GM12865 (cell line): ENCODE measurements at regions not wholly inside any gene's neighbourhood (a gene's known extent, or its start where the extent isn't known, plus 50 kb on each side); places are given as distances from the start of the nearest gene placed in this dataset.
"Not testable (repeated sequence)": the region's sequence is repeated elsewhere in the genome, so short reads cannot be mapped to it uniquely, and the experiment has no call there.

Experiments used
- DNase-seq: peaks from one replicate; pipeline ENCODE4 v3.0.0; 2010; ENCODE audit warnings: low read depth
- H3K4me3 ChIP-seq: 2 replicates; pipeline ENCODE4 v1.5.1; 2011; ENCODE audit warnings: mild to moderate bottlenecking, low read depth, low read length, control low read depth
- CTCF ChIP-seq: IDR thresholded peaks from 2 replicates; pipeline ENCODE4 v1.5.1; 2011; ENCODE audit warnings: low read length, control low read depth, low read depth, inconsistent platforms; ENCODE audit not compliant: insufficient read depth; ENCODE audit errors: missing control alignments

GRCh38 chr2:220767591-220768255, 804.4 kb downstream of the EPHA4 start:
- TF ChIP-seq CTCF = no peak

DNA sequence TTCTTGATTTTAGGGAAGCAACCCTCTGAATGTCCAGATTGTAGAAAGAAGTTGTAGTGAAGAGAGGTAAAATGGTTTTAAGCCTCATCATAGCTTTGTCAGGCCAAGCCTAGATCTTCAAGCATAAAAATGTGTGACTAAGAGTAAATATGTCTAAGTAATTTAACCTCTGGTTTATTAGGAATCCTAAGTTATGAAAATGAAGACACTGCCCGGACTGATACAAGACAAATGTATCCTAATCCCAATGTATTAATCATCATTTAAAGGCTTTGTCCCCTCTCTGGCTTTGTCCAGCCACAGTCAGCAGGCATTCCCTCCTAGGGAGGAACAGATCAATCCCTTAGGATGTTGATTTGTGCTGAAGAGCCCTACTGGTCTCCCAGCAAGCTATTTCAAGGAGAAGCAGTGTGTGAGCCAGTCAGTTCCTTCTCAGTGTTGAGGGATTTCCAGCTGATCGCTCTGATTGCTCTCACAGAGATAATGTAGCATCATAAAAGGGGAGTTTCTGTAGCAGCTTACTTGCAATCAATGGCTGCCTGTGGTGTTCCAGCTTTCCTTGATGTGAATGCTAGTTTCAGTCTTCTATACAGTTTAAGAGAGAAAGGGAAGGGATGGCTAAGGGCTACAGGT, 796.1 kb downstream of the EPHA4 start:
- no peak for TF ChIP-seq CTCF
- H3K4me3 ChIP-seq = no peak overlapping the region
- DNase-seq = no peak

More at GRCh38 chr2:220767591-220768255, 804.4 kb downstream of the EPHA4 start:
- no peak overlapping the region for H3K4me3 ChIP-seq
- DNase-seq = no peak

- not testable (repeated sequence) for DNase-seq, H3K4me3 ChIP-seq
Observed at GRCh38 chr2:220779076-220779475, 793.0 kb downstream of the EPHA4 start.

DNA sequence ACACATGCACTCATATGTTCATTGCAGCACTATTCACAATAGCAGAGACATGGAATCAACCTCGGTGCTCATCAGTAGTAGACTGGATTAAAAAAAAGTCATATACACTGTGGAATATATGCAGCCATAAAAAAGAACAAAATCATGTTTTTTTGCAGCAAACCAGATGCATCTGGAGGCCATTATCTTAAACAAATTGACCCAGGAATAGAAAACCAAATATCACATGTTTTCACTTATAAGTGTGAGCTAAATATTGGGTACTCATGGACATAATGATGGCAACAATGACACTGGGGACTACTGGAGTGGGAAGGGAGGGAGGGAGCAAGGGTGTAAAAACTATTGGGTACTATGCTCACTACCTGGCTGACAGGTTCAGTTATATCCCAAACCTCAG, 792.6 kb downstream of the EPHA4 start:
- H3K4me3 ChIP-seq = no peak overlapping the region
- DNase-seq = no peak
- no peak for TF ChIP-seq CTCF

DNA sequence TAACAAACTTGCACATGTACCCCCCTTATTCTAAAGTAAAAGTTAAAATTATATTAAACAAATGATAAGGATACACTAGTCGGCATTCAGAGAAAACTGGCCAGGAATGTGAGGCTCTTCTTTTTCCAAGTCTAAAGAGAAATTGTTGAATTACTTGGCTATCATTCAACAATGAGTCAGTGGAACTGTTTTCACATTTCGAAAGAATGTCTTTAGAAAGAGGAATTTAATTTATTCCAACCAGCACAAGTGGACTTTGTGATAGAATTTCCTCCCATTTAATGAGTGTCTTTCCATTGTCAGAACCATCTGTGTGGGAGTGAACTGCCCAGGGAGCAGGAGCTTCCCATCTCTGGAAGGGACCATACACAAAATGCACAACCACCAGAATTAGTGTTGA, 792.2 kb downstream of the EPHA4 start:
- no peak for DNase-seq
- TF ChIP-seq CTCF = no peak
- no peak overlapping the region for H3K4me3 ChIP-seq

DNA sequence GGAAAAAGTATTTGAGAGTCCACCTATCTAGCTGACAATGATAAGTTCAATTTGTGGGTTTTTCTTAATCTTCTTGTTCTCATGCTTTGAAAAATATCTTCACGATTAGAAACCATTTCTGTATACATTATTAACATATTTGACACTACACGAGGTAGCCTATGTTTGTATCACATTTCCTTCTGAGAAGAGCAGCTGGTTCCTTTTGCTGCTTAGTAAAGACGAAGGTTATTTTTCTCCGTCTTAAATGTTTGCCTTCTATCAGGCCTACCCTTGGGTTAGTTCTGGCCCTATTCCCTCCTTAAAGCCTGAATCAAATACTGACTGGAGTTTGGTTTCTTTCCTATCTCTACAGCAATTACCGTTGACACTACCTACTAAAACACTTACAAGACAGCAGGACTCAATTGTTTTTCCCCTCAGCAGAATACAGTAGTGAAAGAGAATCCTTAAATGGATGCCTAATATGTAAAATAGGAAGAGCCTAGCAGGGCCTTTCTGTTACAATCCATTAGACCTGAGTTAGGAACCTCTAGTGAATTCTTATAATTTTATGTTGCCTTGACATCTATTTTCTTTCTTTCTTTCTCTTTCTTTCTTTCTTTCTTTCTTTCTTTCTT, 790.4 kb downstream of the EPHA4 start:
- TF ChIP-seq CTCF = no peak
- DNase-seq = no peak
- no peak overlapping the region for H3K4me3 ChIP-seq

GRCh38 chr2:220782609-220783113, 789.4 kb downstream of the EPHA4 start:
- DNase-seq = no peak
- no peak for TF ChIP-seq CTCF
- no peak overlapping the region for H3K4me3 ChIP-seq
